GM21447 (cell line): ENCODE measurements at regions not wholly inside any gene's neighbourhood (a gene's known extent, or its start where the extent isn't known, plus 50 kb on each side); places are given as distances from the start of the nearest gene placed in this dataset.

Experiments used
- ATAC-seq: cut with Tn5 transposase; IDR thresholded peaks from one replicate; pipeline ENCODE4 v1.9.1; 2021; ENCODE audit not compliant: unreplicated experiment

GRCh38 chr3:182244222-182244971, 532.7 kb downstream of the SOX2 start:
- ATAC-seq: no peak

GRCh38 chr3:182245059-182245458, 533.3 kb downstream of the SOX2 start:
- no peak for ATAC-seq

- no peak for ATAC-seq
Observed at GRCh38 chr3:182246870-182247269, 535.1 kb downstream of the SOX2 start.

- no peak for ATAC-seq
Observed at GRCh38 chr3:182248349-182248880, 536.7 kb downstream of the SOX2 start.

- no peak for ATAC-seq
Observed at GRCh38 chr3:182252802-182253201, 540.5 kb upstream of the ATP11B start.

- ATAC-seq: no peak
Observed at GRCh38 chr3:182255158-182255557, 538.1 kb upstream of the ATP11B start.

- no peak for ATAC-seq
Observed at GRCh38 chr3:182257361-182257760, 535.9 kb upstream of the ATP11B start.

- no peak for ATAC-seq
Observed at GRCh38 chr3:182258538-182259177, 534.6 kb upstream of the ATP11B start.

GRCh38 chr3:182259579-182259978, 533.7 kb upstream of the ATP11B start:
- no peak for ATAC-seq

GRCh38 chr3:182261041-182261440, 532.3 kb upstream of the ATP11B start:
- no peak for ATAC-seq

- ATAC-seq: no peak
Observed at GRCh38 chr3:182268711-182269110, 524.6 kb upstream of the ATP11B start.

GRCh38 chr3:182276512-182276911, 516.8 kb upstream of the ATP11B start:
- ATAC-seq: no peak

- no peak for ATAC-seq
Observed at GRCh38 chr3:182284793-182285192, 508.5 kb upstream of the ATP11B start.

- no peak for ATAC-seq
Observed at GRCh38 chr3:182292591-182292990, 500.7 kb upstream of the ATP11B start.

- no peak for ATAC-seq
Observed at GRCh38 chr3:182294256-182294655, 499.0 kb upstream of the ATP11B start.

GRCh38 chr3:182294696-182295095, 498.6 kb upstream of the ATP11B start:
- ATAC-seq: no peak

- no peak for ATAC-seq
Observed at GRCh38 chr3:182300266-182300665, 493.0 kb upstream of the ATP11B start.

GRCh38 chr3:182303169-182303568, 490.1 kb upstream of the ATP11B start:
- no peak for ATAC-seq

- no peak for ATAC-seq
Observed at GRCh38 chr3:182305881-182306665, 487.2 kb upstream of the ATP11B start.

- no peak for ATAC-seq
Observed at GRCh38 chr3:182308328-182308727, 485.0 kb upstream of the ATP11B start.

GRCh38 chr3:182309120-182309519, 484.2 kb upstream of the ATP11B start:
- no peak for ATAC-seq

GRCh38 chr3:182315313-182315712, 478.0 kb upstream of the ATP11B start:
- ATAC-seq: no peak
